Endothelial cell of umbilical vein (primary cell): ENCODE measurements at regions not wholly inside any gene's neighbourhood (a gene's known extent, or its start where the extent isn't known, plus 50 kb on each side); places are given as distances from the start of the nearest gene placed in this dataset.

Experiments used
- BruUV-seq: library from RNA; stranded (reverse); fragments of 400-500 nt; replicated peaks from 2 replicates; lab custom pipeline; 2021; lab: Mats Ljungman, UMichigan
- CTCF ChIA-PET: fragments of 300-600, 350-600 bp; sonication (Branson Sonifier 250); formaldehyde crosslinking; loops from one replicate; lab custom pipeline; 2021; ENCODE audit warnings: antibody characterized with exemption, inconsistent platforms; lab: Charles Lee
- POLR2A ChIA-PET: fragments of 300-600, 350-600 bp; sonication (Branson Sonifier 250); formaldehyde crosslinking; loops from one replicate; lab custom pipeline; 2021; ENCODE audit warnings: antibody characterized with exemption, inconsistent platforms; lab: Charles Lee
- DNase-seq: peaks from one replicate; pipeline ENCODE4 v3.0.0-alpha.2; 2011; ENCODE audit warnings: low read depth, low spot score
- FAIRE-seq: peaks from 2 replicates; lab custom pipeline; 2011; peaks lifted over from hg19 to GRCh38; lab: Jason Lieb, UNC
- H2AFZ ChIP-seq: 2 replicates; pipeline ENCODE4 v1.6.0; 2012; ENCODE audit warnings: low read depth, low read length, control low read depth, inconsistent platforms
- H3K27ac ChIP-seq: 2 replicates; pipeline ENCODE4 v1.5.1; 2011; ENCODE audit warnings: low read depth, mild to moderate bottlenecking, control low read depth, low read length, moderate library complexity; ENCODE audit not compliant: insufficient read depth
- H3K27me3 ChIP-seq, 2 experiments: 2 replicates each; pipeline versions ENCODE4 v1.6.0 to v1.6.1; 2011; ENCODE audit warnings: low read length in 2 of 2, mixed read lengths in 1 of 2; ENCODE audit not compliant: control insufficient read depth in 2 of 2, insufficient read depth in 2 of 2
- H3K36me3 ChIP-seq, 2 experiments: 2 replicates in 1 of 2; 3 replicates in 1 of 2; pipeline ENCODE4 v1.5.1; 2011; ENCODE audit warnings: low read length in 2 of 2, mild to moderate bottlenecking in 1 of 2, moderate library complexity in 1 of 2; ENCODE audit not compliant: control insufficient read depth in 2 of 2, insufficient read depth in 2 of 2; ENCODE audit errors: extremely low read depth in 1 of 2
- H3K4me1 ChIP-seq: 3 replicates; pipeline ENCODE4 v1.5.1; 2011; ENCODE audit warnings: mild to moderate bottlenecking, low read length; ENCODE audit not compliant: control insufficient read depth, insufficient read depth; ENCODE audit errors: extremely low read depth
- H3K4me2 ChIP-seq: 2 replicates; pipeline ENCODE4 v1.6.1; 2011; ENCODE audit warnings: low read length, control low read depth, mixed read lengths; ENCODE audit not compliant: insufficient read depth
- H3K4me3 ChIP-seq, 3 experiments: fragments of 200-600 bp in 1 of 3; sonication (generic), shearing (Covaris generic) in 1 of 3; replicated peaks in 1 of 3; 2 replicates each; pipeline ENCODE4 v1.5.1; 2011 to 2016; ENCODE audit warnings: control low read depth in 3 of 3, low read length in 3 of 3, mild to moderate bottlenecking in 2 of 3, inconsistent platforms in 1 of 3, low read depth in 1 of 3, moderate library complexity in 1 of 3; ENCODE audit not compliant: insufficient read depth in 1 of 3
- H3K79me2 ChIP-seq: 2 replicates; pipeline ENCODE4 v1.6.0; 2012; ENCODE audit warnings: low read length, inconsistent platforms; ENCODE audit not compliant: control insufficient read depth, insufficient read depth
- H3K9ac ChIP-seq: replicated peaks from 2 replicates; pipeline ENCODE3; 2011; ENCODE audit warnings: low read length, control low read depth; ENCODE audit not compliant: insufficient read depth; ENCODE audit errors: extremely low read depth
- H3K9me1 ChIP-seq: replicated peaks from 3 replicates; pipeline ENCODE4 v1.6.0; 2011; ENCODE audit warnings: mild to moderate bottlenecking, low read length; ENCODE audit not compliant: control insufficient read depth, insufficient read depth; ENCODE audit errors: extremely low read depth
- H3K9me3 ChIP-seq: replicated peaks from 2 replicates; pipeline ENCODE4 v1.5.1; 2012; ENCODE audit warnings: low read length, inconsistent platforms; ENCODE audit not compliant: control insufficient read depth, insufficient read depth
- H4K20me1 ChIP-seq: replicated peaks from 2 replicates; pipeline ENCODE3; 2011; ENCODE audit warnings: mild to moderate bottlenecking, low read length; ENCODE audit not compliant: control insufficient read depth, insufficient read depth; ENCODE audit errors: extremely low read depth
- CTCF ChIP-seq, 2 donors: IDR thresholded peaks; 1 replicate in 1 of 2; 2 replicates in 1 of 2; pipeline ENCODE4 v1.5.1; 2011; ENCODE audit warnings: low read length in 2 of 2, mild to moderate bottlenecking in 2 of 2, moderate library complexity in 2 of 2, control low read depth in 1 of 2, inconsistent platforms in 1 of 2, low read depth in 1 of 2; ENCODE audit not compliant: insufficient read depth in 1 of 2; ENCODE audit errors: extremely low read depth in 1 of 2
- EZH2 ChIP-seq: IDR thresholded peaks from 2 replicates; pipeline ENCODE4 v1.6.1; 2012; ENCODE audit warnings: borderline replicate concordance, low read depth, mild to moderate bottlenecking, moderate library complexity, low read length, inconsistent platforms; ENCODE audit not compliant: severe bottlenecking
- FOS ChIP-seq: IDR thresholded peaks from 2 replicates; pipeline ENCODE4 v1.6.1; 2011; ENCODE audit warnings: mild to moderate bottlenecking, low read length, moderate library complexity, borderline replicate concordance; ENCODE audit not compliant: insufficient read depth
- GATA2 ChIP-seq: IDR thresholded peaks from 2 replicates; pipeline ENCODE4 v1.7.0; 2011; ENCODE audit warnings: low read depth, mild to moderate bottlenecking, moderate library complexity, mixed read lengths, low read length; ENCODE audit not compliant: insufficient read length, insufficient read depth
- JUN ChIP-seq: IDR thresholded peaks from 2 replicates; pipeline ENCODE4 v1.6.1; 2011; ENCODE audit warnings: borderline replicate concordance, low read depth; ENCODE audit not compliant: insufficient read length, insufficient read depth
- MAX ChIP-seq: IDR thresholded peaks from 2 replicates; pipeline ENCODE4 v1.6.1; 2011; ENCODE audit not compliant: insufficient read depth, insufficient read length
- MYC ChIP-seq: IDR thresholded peaks from one replicate; pipeline ENCODE4 v1.6.1; 2011; ENCODE audit warnings: mild to moderate bottlenecking, low read depth, low read length
- POLR2A ChIP-seq: IDR thresholded peaks from 2 replicates; pipeline ENCODE4 v1.6.1; 2012; ENCODE audit warnings: low read depth, mild to moderate bottlenecking, control low read depth, low read length
- POLR2AphosphoS5 ChIP-seq: IDR thresholded peaks from 2 replicates; pipeline ENCODE4 v1.6.1; 2012; ENCODE audit warnings: low read depth, mild to moderate bottlenecking, control low read depth, low read length, moderate library complexity; ENCODE audit not compliant: insufficient read depth
- dilution Hi-C: fragments of 300-500 bp; cut with MboI; formaldehyde crosslinking; loops from one replicate; pipeline ENCODE4 v1.15.0; 2019; ENCODE audit warnings: low sequenced_read_pairs; ENCODE audit not compliant: extremely low pct_ligation_motif_present
- intact Hi-C: fragments of 100-400 bp; cut with micrococcal nuclease; formaldehyde crosslinking; loops from one replicate; pipeline ENCODE4 v1.10.0; 2022

GRCh38 chr2:181178823-181179412 lies 198.5 kb downstream of the UBE2E3 start:
- dilution Hi-C loops, result no loop called here
- H3K9ac ChIP-seq, result no peak overlapping the region
- peak; percentile 54 for FAIRE-seq
- H3K4me3 ChIP-seq, result no peak overlapping the region
- no peak overlapping the region for H3K27ac ChIP-seq
- BruUV-seq, result no TSS peak
- no peak overlapping the region for H2AFZ ChIP-seq
- no peaks in the 10 kb centered on the region for H3K36me3 ChIP-seq
- CTCF ChIA-PET, result interaction anchor here (1.1 kb wide), 1 partner anchor 288 kb away, joined by 3 read pairs; no protein-coding TSS in a partner anchor
- no peak overlapping the region for H3K4me2 ChIP-seq
- H3K9me3 ChIP-seq, result no peaks in the 10 kb centered on the region
- TF ChIP-seq GATA2 (no peak), FOS (no peak), MAX (no peak), POLR2A (no peak), EZH2 (no peak), POLR2AphosphoS5 (no peak), JUN (no peak), MYC (no peak), CTCF (IDR thresholded peaks at IDR 0.05; ENCODE audit: extremely low read depth in 1 of 2, insufficient read depth in 1 of 2, low read depth in 1 of 2, low read length in 2 of 2) (peak; percentile 12 to 36)
- DNase-seq, result no peak
- H3K79me2 ChIP-seq, result no peaks in the 10 kb centered on the region
- no peaks in the 10 kb centered on the region for H3K9me1 ChIP-seq
- H3K27me3 ChIP-seq, result no peaks in the 10 kb centered on the region
- POLR2A ChIA-PET, result no interaction called here
- H4K20me1 ChIP-seq, result no peaks in the 10 kb centered on the region
- intact Hi-C loops, result no loop called here
- H3K4me1 ChIP-seq, result no peaks in the 10 kb centered on the region
